ENCODE measurements at regions not wholly inside any gene's neighbourhood (a gene's known extent, or its start where the extent isn't known, plus 50 kb on each side); places are given as distances from the start of the nearest gene placed in this dataset.

DNA sequence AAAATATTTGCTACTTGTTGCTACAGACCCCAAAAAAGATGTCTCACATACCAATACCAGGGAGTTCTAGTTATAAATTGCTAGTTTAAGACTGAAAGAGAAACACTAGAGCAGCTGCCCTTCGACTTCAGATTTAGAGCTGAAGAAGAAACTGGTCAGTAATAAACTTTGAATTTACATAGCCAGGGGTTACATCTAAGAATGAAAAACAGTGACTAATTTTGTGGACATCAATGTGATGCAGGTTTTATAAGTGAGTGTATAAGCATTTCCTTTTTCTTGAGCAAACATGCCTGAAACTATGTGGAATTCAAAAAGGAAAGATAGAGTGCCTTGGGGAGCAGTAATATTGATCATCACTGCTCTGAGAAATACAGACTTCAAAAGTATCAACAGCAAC, 724.9 kb upstream of the MIR17HG start:
- no peak overlapping the region for H3K27ac ChIP-seq
- no peak overlapping the region for H3K9ac ChIP-seq
- no peaks in the 10 kb centered on the region for H3K36me3 ChIP-seq (ENCODE audit: control insufficient read depth, insufficient read depth, low read length)
- no peaks in the 10 kb centered on the region for H3K79me2 ChIP-seq
- no peaks in the 10 kb centered on the region for H3K4me1 ChIP-seq
- no peak for TF ChIP-seq CTCF (IDR thresholded peaks at IDR 0.05)
- H2AFZ ChIP-seq, result no peak overlapping the region
- H3K4me2 ChIP-seq (ENCODE audit: low read length), result no peak overlapping the region
- no peaks in the 10 kb centered on the region for H3K27me3 ChIP-seq (ENCODE audit: control insufficient read depth, insufficient read depth, low read length)
- no peak overlapping the region for H3K4me3 ChIP-seq (ENCODE audit: low read depth, low read length)
- H3K9me3 ChIP-seq (ENCODE audit: control insufficient read depth, low read length), result no peaks in the 10 kb centered on the region

- Histone ChIP-seq H3K36me3 (ENCODE audit: control insufficient read depth, insufficient read depth, low read length) (no peaks in the 10 kb centered on the region), H2AFZ (no peak overlapping the region), H3K79me2 (no peaks in the 10 kb centered on the region), H3K27me3 (ENCODE audit: control insufficient read depth, insufficient read depth, low read length) (no peaks in the 10 kb centered on the region), H3K4me1 (no peaks in the 10 kb centered on the region), H3K4me3 (ENCODE audit: low read depth, low read length) (no peak overlapping the region), H3K27ac (no peak overlapping the region), H3K9ac (no peak overlapping the region), H3K4me2 (ENCODE audit: low read length) (no peak overlapping the region), H3K9me3 (ENCODE audit: control insufficient read depth, low read length) (no peaks in the 10 kb centered on the region)
- no peak for TF ChIP-seq CTCF (IDR thresholded peaks at IDR 0.05)
Measured at GRCh38 chr13:90623318-90624011, 724.0 kb upstream of the MIR17HG start.

GRCh38 chr13:90627813-90628212, 719.7 kb upstream of the MIR17HG start:
- no peaks in the 10 kb centered on the region for H3K9me3 ChIP-seq (ENCODE audit: control insufficient read depth, low read length)
- H3K4me2 ChIP-seq (ENCODE audit: low read length), result no peak overlapping the region
- H3K9ac ChIP-seq, result no peak overlapping the region
- H3K4me3 ChIP-seq (ENCODE audit: low read depth, low read length), result no peak overlapping the region
- no peaks in the 10 kb centered on the region for H3K36me3 ChIP-seq (ENCODE audit: control insufficient read depth, insufficient read depth, low read length)
- H3K79me2 ChIP-seq, result no peaks in the 10 kb centered on the region
- no peaks in the 10 kb centered on the region for H3K27me3 ChIP-seq (ENCODE audit: control insufficient read depth, insufficient read depth, low read length)
- no peak for TF ChIP-seq CTCF (IDR thresholded peaks at IDR 0.05)
- H2AFZ ChIP-seq, result no peak overlapping the region
- H3K4me1 ChIP-seq, result no peaks in the 10 kb centered on the region
- H3K27ac ChIP-seq, result no peak overlapping the region

GRCh38 chr13:90628471-90628870, 719.0 kb upstream of the MIR17HG start:
- no peak overlapping the region for H3K4me3 ChIP-seq (ENCODE audit: low read depth, low read length)
- TF ChIP-seq CTCF (IDR thresholded peaks at IDR 0.05), result no peak
- no peaks in the 10 kb centered on the region for H3K4me1 ChIP-seq
- no peak overlapping the region for H3K4me2 ChIP-seq (ENCODE audit: low read length)
- no peaks in the 10 kb centered on the region for H3K9me3 ChIP-seq (ENCODE audit: control insufficient read depth, low read length)
- no peaks in the 10 kb centered on the region for H3K79me2 ChIP-seq
- no peak overlapping the region for H2AFZ ChIP-seq
- no peak overlapping the region for H3K9ac ChIP-seq
- H3K36me3 ChIP-seq (ENCODE audit: control insufficient read depth, insufficient read depth, low read length), result no peaks in the 10 kb centered on the region
- no peak overlapping the region for H3K27ac ChIP-seq
- H3K27me3 ChIP-seq (ENCODE audit: control insufficient read depth, insufficient read depth, low read length), result no peaks in the 10 kb centered on the region

GRCh38 chr13:90630716-90631115, 716.8 kb upstream of the MIR17HG start:
- Histone ChIP-seq H2AFZ (no peak overlapping the region), H3K36me3 (ENCODE audit: control insufficient read depth, insufficient read depth, low read length) (no peaks in the 10 kb centered on the region), H3K27me3 (ENCODE audit: control insufficient read depth, insufficient read depth, low read length) (no peaks in the 10 kb centered on the region), H3K9me3 (ENCODE audit: control insufficient read depth, low read length) (no peaks in the 10 kb centered on the region), H3K4me2 (ENCODE audit: low read length) (no peak overlapping the region), H3K4me3 (ENCODE audit: low read depth, low read length) (no peak overlapping the region), H3K4me1 (no peaks in the 10 kb centered on the region), H3K27ac (no peak overlapping the region), H3K79me2 (no peaks in the 10 kb centered on the region), H3K9ac (no peak overlapping the region)
- TF ChIP-seq CTCF (IDR thresholded peaks at IDR 0.05), result no peak

Measured in parathyroid adenoma (tissue), 2 donors.